Stimulated activated CD8-positive, alpha-beta memory T cell treated with anti-CD3 and anti-CD28 coated beads, Interleukin-4, amount 100 ng/mL, for 24 hours (primary cell): ENCODE measurements at regions not wholly inside any gene's neighbourhood (a gene's known extent, or its start where the extent isn't known, plus 50 kb on each side); places are given as distances from the start of the nearest gene placed in this dataset.
"Not testable (repeated sequence)": the region's sequence is repeated elsewhere in the genome, so short reads cannot be mapped to it uniquely, and the experiment has no call there.

Source experiments
- DNase-seq: peaks from one replicate; pipeline ENCODE4 v3.0.0-alpha.2; 2020; ENCODE audit warnings: low read depth

DNA sequence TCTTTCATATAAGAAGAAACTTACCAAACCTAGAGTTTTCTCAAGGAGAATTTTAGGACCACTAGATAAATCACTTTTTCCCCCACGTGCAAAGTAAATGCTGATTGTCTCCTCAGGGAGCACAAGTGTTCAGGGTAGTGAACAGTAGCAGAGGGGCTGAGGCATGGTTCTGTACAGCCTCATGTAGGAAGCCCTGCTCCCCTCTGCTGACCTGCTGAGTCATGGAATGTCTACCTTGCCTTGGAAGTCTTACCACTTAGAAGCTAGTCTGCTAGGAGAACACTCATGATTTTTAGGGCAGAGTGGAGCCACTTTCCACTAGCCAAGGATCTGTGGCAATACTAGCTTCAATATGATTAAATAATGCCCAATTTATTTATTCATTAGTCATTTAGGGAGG is 2120.6 kb upstream of the RAG2 start:
- no peak for DNase-seq

- no peak for DNase-seq
Measured at GRCh38 chr11:38718049-38718448, 2120.0 kb upstream of the RAG2 start.

DNA sequence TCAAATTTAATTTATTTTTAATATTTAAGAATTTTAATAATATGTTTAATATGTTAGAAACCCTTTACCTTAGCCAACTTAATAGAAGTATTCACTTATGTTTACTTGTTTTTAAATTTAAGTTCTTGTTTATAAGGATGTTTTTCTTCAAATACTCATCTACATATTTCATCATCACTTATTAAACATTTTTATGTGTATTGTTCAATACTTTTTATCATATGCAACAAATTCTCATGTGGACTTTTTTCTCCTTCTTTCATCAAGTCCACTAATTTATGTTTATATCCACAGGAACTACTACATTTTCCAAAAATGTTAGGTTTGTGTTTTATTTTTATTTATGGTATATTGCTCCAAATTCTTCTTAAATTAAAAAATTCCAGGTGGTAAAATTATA is 2113.1 kb upstream of the RAG2 start:
- no peak for DNase-seq

GRCh38 chr11:38710262-38710661 is 2112.2 kb upstream of the RAG2 start:
- no peak for DNase-seq

- no peak for DNase-seq
Measured at GRCh38 chr11:38700111-38700510, 2102.1 kb upstream of the RAG2 start.

GRCh38 chr11:38693306-38693705 is 2095.3 kb upstream of the RAG2 start:
- DNase-seq: no peak

DNA sequence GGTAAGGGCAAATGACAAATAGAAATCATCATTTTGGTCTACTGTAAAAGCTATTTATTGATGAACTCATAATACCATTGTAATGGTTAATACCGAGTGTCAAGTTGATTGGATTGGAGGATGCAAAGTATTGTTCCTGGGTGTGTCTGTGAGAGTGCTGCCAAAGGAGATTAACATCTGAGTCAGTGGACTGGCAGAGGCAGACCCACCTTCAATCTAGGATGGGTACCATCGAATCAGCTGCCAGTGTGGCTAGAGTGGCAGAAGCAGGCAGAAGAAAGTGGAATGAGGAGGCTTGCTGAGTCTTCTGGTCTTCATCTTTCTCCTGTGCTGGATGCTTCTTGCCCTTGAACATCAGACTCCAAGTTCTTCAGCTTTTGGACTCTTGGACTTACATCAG is 2092.2 kb upstream of the RAG2 start:
- DNase-seq: not testable (repeated sequence)

DNA sequence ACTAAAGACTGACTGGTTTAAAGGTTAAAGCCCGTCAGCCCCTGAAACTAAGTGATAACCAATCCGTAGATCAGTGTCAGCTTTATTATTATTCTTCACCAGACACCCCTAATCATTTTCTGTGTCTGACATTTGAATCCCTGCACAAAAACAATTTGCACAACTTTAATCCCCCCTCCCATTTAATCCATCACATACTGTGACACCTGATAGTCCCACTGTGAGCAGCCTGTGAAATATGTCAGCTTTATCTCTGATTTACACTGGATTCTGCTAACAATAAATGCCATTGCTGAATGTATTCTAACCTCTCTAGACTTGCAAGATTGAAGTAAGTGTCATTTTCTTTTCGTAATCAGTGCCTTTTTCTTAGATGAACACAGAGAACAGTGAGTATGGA is 2089.0 kb upstream of the RAG2 start:
- DNase-seq: no peak

- DNase-seq: no peak
Measured at GRCh38 chr11:38683484-38683883, 2085.4 kb upstream of the RAG2 start.

GRCh38 chr11:38680746-38681145 is 2082.7 kb upstream of the RAG2 start:
- DNase-seq: no peak

- no peak for DNase-seq
Measured at GRCh38 chr11:38680166-38680565, 2082.1 kb upstream of the RAG2 start.

GRCh38 chr11:38672445-38672844 is 2074.4 kb upstream of the RAG2 start:
- DNase-seq: no peak

DNA sequence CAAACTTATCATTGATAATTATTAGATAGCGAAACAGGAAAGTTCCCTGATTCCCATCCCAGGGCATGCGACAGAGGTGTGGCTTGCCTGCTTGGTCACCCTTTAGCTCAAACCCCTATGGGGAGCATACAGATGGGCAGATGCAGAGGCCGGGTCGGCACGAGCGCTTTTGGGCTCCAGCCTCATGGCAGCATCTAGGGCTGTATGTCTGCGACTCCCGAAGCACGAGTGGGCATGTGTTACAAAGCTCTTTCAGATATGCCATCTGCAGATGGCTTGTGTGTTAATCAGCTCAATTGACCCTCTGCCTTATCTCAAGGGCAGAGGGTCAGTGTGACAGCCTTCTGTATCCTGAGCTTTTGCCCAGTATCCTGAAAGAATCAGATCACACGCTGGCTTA is 2069.3 kb upstream of the RAG2 start:
- DNase-seq: no peak

- no peak for DNase-seq
Measured at GRCh38 chr11:38648604-38649003, 2050.6 kb upstream of the RAG2 start.

DNA sequence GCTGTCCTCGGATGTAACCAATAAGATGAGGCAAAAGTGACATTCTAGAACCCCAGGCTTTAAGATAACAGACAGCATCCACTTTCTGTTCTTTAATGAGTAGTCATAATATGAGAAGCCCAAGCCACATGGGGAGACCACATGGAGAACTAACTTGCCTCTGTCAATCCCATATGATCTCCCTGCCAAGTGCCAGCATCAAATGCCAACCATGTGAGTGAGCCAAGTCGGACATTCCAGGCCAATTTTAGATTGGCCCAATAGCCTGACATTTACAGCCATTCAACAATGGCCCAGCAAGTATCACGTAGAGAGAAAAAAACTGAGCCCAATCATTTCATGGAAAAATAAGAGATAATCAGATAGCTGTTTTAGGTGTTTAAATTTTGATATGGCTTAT is 2048.3 kb upstream of the RAG2 start:
- DNase-seq: no peak

DNA sequence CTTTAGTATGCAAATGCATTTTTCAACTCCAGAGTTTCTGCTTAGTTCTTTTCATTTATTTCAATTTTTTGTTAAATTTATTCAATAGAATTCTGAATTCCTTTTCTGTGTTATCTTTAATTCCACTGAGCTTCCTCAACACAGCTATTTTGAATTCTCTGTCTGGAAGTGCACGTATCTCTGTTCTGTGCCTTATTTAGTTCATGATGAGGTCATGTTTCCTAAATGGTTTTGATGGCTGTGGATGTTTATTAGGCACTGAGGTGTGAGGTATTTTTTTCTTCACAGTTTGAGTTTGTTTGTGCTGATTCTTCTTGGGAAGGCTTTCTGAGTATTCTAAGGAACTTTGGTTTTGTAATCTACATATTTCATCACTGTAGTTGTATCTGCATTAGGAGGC is 2042.8 kb upstream of the RAG2 start:
- DNase-seq: no peak

DNA sequence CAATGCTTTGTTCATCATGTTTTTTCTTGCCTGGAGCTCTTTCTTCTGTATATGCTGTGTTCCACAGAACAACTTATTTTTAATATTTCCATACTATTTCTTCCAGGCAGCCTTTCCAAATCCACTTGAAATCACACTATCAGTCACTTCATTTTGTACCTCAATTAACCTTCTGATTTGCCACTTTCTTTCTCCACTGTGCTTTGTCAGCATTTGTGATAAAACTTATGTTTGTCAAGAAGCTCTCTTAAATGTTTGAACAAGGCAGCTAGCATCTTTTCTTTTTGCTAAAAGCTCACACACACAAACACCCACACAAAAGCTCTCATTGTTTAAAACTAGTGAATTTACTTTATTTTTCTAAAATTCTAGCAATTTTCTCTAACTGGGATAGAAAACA is 2014.7 kb upstream of the RAG2 start:
- DNase-seq: no peak

DNA sequence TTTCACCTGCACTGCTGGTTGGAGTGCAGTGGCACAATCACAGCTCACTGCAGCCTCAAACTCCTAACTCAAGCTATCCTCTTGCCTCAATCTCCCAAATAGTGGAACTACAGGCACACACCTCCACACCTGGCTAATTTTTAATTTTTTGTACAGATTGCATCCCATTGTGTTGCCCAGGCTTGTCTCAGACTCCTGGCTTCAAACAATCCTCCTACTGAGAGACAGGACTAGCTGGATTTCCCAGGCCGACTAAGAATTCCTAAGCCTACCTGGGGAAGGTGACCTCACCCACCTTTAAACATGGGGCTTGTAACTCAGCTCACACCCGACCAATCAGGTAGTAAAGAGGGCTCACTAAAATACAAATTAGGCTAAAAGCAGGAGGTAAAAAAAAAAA is 2003.3 kb upstream of the RAG2 start:
- DNase-seq: not testable (repeated sequence)

DNA sequence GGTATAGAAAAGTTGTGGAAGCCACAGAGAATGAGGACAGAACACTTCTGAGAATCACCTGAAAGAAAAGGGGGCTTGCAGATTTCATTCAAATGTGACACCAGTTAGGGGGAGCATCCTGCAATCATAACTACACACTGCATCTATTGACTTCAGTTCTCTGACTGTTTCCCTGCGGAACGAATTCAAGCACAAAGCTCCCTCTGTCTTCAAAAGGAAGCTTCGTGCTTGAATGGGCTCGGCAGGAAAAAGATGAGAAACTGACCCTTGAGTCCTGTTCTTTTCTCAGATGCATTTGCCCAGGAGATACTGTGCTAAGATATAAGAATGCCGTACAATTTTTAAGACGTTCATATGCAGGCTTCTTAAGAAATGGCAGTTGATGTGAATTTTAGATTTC is 2000.4 kb upstream of the RAG2 start:
- no peak for DNase-seq

GRCh38 chr11:38595359-38596016 is 1997.5 kb upstream of the RAG2 start:
- DNase-seq: not testable (repeated sequence)

DNA sequence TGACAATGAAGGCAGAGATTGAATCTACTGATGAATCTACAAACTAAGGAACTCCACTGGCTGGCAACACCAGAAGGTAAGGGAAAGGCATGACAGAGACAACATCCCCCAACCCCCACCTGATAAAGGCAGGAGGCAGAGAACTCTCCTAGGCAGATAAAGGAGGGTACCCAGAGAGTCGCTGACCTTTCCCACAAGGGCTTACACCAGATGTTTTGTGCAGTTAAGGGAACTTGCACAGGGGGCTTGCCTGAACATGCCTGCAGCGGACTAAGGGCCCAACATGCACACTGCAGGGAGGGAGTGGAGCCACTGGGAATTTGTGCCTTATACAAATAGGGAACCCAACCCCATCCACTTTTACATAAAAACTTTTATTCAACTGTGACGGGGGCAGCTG is 1996.9 kb upstream of the RAG2 start:
- DNase-seq: no peak

GRCh38 chr11:38593649-38594048 is 1995.6 kb upstream of the RAG2 start:
- no peak for DNase-seq

DNA sequence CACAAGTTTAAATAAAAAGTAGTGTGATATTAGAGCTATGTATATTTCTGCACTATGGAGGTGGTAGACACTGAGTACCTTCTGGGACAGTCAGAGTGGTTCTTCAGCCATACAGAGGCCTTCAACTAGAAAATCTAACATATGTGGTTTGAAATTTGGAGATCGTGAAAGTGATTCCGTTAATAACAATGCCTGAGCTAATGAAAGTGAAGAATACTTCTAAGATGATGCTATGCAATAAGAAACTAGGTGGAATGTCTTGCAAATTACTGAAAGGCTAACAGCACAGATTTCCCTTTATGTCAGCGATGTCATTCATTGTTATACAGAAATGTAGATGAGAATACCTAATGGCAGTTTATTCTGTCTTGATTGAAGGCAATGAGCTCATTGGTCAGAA is 1984.7 kb upstream of the RAG2 start:
- DNase-seq: no peak

GRCh38 chr11:38582151-38582550 is 1984.1 kb upstream of the RAG2 start:
- DNase-seq: no peak

DNA sequence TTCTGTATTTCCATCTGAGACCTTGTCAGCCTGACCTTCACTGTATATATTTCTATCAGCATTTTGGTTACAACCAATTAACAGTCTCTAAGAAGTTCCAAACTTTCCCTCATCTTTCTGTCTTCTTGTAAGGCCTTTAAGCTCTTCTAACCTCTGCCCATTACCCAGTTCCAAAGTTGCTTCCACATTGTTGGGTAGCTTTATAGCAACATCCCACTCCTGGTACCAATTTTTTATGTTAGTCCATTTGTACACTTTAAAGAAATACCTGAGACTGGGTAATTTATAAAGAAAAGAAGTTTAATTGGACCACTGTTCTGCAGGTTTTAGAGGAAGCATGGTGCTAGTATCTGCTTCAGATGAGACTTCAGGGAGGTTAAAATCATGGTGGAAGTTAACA is 1979.7 kb upstream of the RAG2 start:
- DNase-seq: no peak
